A549 (cell line): ENCODE measurements at regions not wholly inside any gene's neighbourhood (a gene's known extent, or its start where the extent isn't known, plus 50 kb on each side); places are given as distances from the start of the nearest gene placed in this dataset.

ENCODE experiments used
- ATAC-seq, 2 experiments: fragments of 200-7000 bp in 1 of 2; fragments of >200 bp in 1 of 2; cut with Nextera tagmentation in 1 of 2; cut with Tn5 transposase in 1 of 2; 3 replicates each; pipeline versions ENCODE4 v1.8.0 to v1.9.1; 2018 to 2020; ENCODE audit warnings: mild to moderate bottlenecking in 1 of 2, moderate library complexity in 1 of 2
- CTCF ChIA-PET: fragments of 300-600 bp; sonication (Branson Sonifier 250); formaldehyde crosslinking; extraction: SDS; loops from one replicate; lab custom pipeline; 2021; ENCODE audit warnings: antibody characterized with exemption, inconsistent platforms; lab: Yijun Ruan, JAX
- POLR2A ChIA-PET: fragments of 350-600 bp; formaldehyde crosslinking; extraction: SDS; loops from one replicate; lab custom pipeline; 2021; ENCODE audit warnings: antibody characterized with exemption, inconsistent platforms; lab: Yijun Ruan, JAX
- DNase-seq, 2 experiments: peaks; one replicate each; pipeline versions ENCODE4 v3.0.0 to v3.0.0-alpha.2; 2011 to 2016; ENCODE audit warnings: low read depth in 1 of 2, low spot score in 1 of 2
- FAIRE-seq: peaks from 2 replicates; lab custom pipeline; 2011; peaks lifted over from hg19 to GRCh38; lab: Jason Lieb, UNC
- H3K27ac ChIP-seq, 2 experiments: fragments of >200 bp; sonication (Bioruptor Twin); formaldehyde crosslinking; 3 replicates each; pipeline ENCODE4 v1.5.1; 2016 to 2017
- H3K4me1 ChIP-seq: fragments of >200 bp; sonication (Bioruptor Twin); formaldehyde crosslinking; 3 replicates; pipeline ENCODE4 v1.6.1; 2016
- H3K4me2 ChIP-seq: fragments of >200 bp; sonication (Bioruptor Twin); formaldehyde crosslinking; 3 replicates; pipeline ENCODE4 v1.6.1; 2016
- H3K4me3 ChIP-seq: fragments of >200 bp; sonication (Bioruptor Twin); formaldehyde crosslinking; 3 replicates; pipeline ENCODE4 v1.5.1; 2016
- H3K9me3 ChIP-seq: fragments of >200 bp; sonication (Bioruptor Twin); formaldehyde crosslinking; 3 replicates; pipeline ENCODE4 v1.6.1; 2016
- BCL3 ChIP-seq: fragments of >200 bp; sonication (Bioruptor Twin); formaldehyde crosslinking; IDR thresholded peaks from 3 replicates; pipeline ENCODE4 v1.6.1; 2016
- CBX2 ChIP-seq: fragments of 200-600 bp; sonication (generic); IDR thresholded peaks from 2 replicates; pipeline ENCODE4 v1.6.1; 2016; ENCODE audit warnings: low read depth, mild to moderate bottlenecking, borderline replicate concordance
- CBX8 ChIP-seq: fragments of 200-600 bp; sonication (generic); IDR thresholded peaks from 2 replicates; pipeline ENCODE4 v1.6.1; 2016
- CEBPB ChIP-seq, 2 experiments: fragments of >200 bp in 1 of 2; sonication (Bioruptor Twin) in 1 of 2; formaldehyde crosslinking in 1 of 2; IDR thresholded peaks; 2 replicates each; pipeline ENCODE4 v1.6.1; 2012 to 2016
- CHD2 ChIP-seq: fragments of 150-350 bp; IDR thresholded peaks from 2 replicates; pipeline ENCODE4 v1.6.1; 2014; ENCODE audit warnings: low read length; ENCODE audit not compliant: partially characterized antibody
- CHD4 ChIP-seq: fragments of 200-600 bp; sonication (generic); IDR thresholded peaks from 2 replicates; pipeline ENCODE4 v1.6.1; 2016; ENCODE audit warnings: antibody characterized with exemption, mild to moderate bottlenecking, borderline replicate concordance
- EHF ChIP-seq: fragments of 250-450 bp; sonication (Bioruptor Pico); IDR thresholded peaks from 2 replicates; pipeline ENCODE4 v1.5.0; 2020; ENCODE audit warnings: mild to moderate bottlenecking
- EP300 ChIP-seq, 2 experiments: fragments of >200 bp; sonication (Bioruptor Twin); formaldehyde crosslinking; IDR thresholded peaks; 2 replicates in 1 of 2; 3 replicates in 1 of 2; pipeline ENCODE4 v1.6.1; 2016 to 2017
- FOSB ChIP-seq: fragments of 250-450 bp; sonication (Bioruptor Pico); IDR thresholded peaks from 2 replicates; pipeline ENCODE4 v1.5.0; 2020; ENCODE audit warnings: mild to moderate bottlenecking, moderate library complexity
- FOXS1 ChIP-seq: fragments of 250-450 bp; sonication (Bioruptor Pico); IDR thresholded peaks from 2 replicates; pipeline ENCODE4 v1.5.0; 2020; ENCODE audit warnings: mild to moderate bottlenecking, moderate library complexity
- GATA3 ChIP-seq: IDR thresholded peaks from 2 replicates; pipeline ENCODE4 v1.6.1; 2012; ENCODE audit warnings: borderline replicate concordance
- HDAC2 ChIP-seq: fragments of 200-600 bp; sonication (generic); IDR thresholded peaks from 2 replicates; pipeline ENCODE4 v1.6.1; 2016
- HES2 ChIP-seq: fragments of >200 bp; sonication (Bioruptor Twin); formaldehyde crosslinking; IDR thresholded peaks from 2 replicates; pipeline ENCODE4 v1.6.1; 2016
- HEYL ChIP-seq: fragments of 250-450 bp; sonication (Bioruptor Pico); IDR thresholded peaks from 2 replicates; pipeline ENCODE4 v1.8.0; 2021; ENCODE audit warnings: mild to moderate bottlenecking, moderate library complexity
- HOXA7 ChIP-seq: fragments of 250-450 bp; sonication (Bioruptor Pico); IDR thresholded peaks from 2 replicates; pipeline ENCODE4 v1.5.0; 2020; ENCODE audit warnings: mild to moderate bottlenecking, moderate library complexity
- HOXB13 ChIP-seq: fragments of 250-450 bp; sonication (Bioruptor Pico); IDR thresholded peaks from 2 replicates; pipeline ENCODE4 v1.5.0; 2020; ENCODE audit warnings: low read depth, mild to moderate bottlenecking, moderate library complexity
- HOXB5 ChIP-seq: fragments of 250-450 bp; sonication (Bioruptor Pico); IDR thresholded peaks from 2 replicates; pipeline ENCODE4 v1.5.0; 2020; ENCODE audit warnings: mild to moderate bottlenecking, moderate library complexity
- MAFK ChIP-seq: fragments of 450-650 bp; IDR thresholded peaks from 2 replicates; pipeline ENCODE4 v1.6.1; 2014; ENCODE audit not compliant: partially characterized antibody
- MAZ ChIP-seq: fragments of 150-350 bp; IDR thresholded peaks from 2 replicates; pipeline ENCODE4 v1.6.1; 2014; ENCODE audit warnings: antibody characterized with exemption, low read depth, low read length, borderline replicate concordance
- NR3C1 ChIP-seq: fragments of >200 bp; sonication (Bioruptor Twin); formaldehyde crosslinking; IDR thresholded peaks from 3 replicates; pipeline ENCODE4 v1.6.1; 2017
- POLR2A ChIP-seq: IDR thresholded peaks from 2 replicates; pipeline ENCODE4 v1.6.1; 2012; ENCODE audit warnings: mild to moderate bottlenecking, low read length
- POLR2AphosphoS2 ChIP-seq: conservative IDR thresholded peaks from 2 replicates; pipeline ENCODE4 v1.6.1; 2012; ENCODE audit warnings: low read length, improper control_type of control experiment, inconsistent platforms
- RARB ChIP-seq: fragments of 250-450 bp; sonication (Bioruptor Pico); IDR thresholded peaks from 2 replicates; pipeline ENCODE4 v1.8.0; 2021; ENCODE audit warnings: mild to moderate bottlenecking, moderate library complexity
- REST ChIP-seq: fragments of 200-600 bp; sonication (generic); IDR thresholded peaks from 2 replicates; pipeline ENCODE4 v1.6.1; 2016; ENCODE audit warnings: antibody characterized with exemption, mild to moderate bottlenecking, moderate library complexity
- RFX5 ChIP-seq: fragments of 450-650 bp; IDR thresholded peaks from 2 replicates; pipeline ENCODE4 v1.7.1; 2014; ENCODE audit warnings: antibody characterized with exemption, mild to moderate bottlenecking, moderate library complexity
- SMC3 ChIP-seq: fragments of >200 bp; sonication (Bioruptor Twin); formaldehyde crosslinking; IDR thresholded peaks from 3 replicates; pipeline ENCODE4 v1.6.1; 2018; ENCODE audit warnings: inconsistent platforms
- SREBF2 ChIP-seq: fragments of 450-650 bp; IDR thresholded peaks from 2 replicates; pipeline ENCODE4 v1.6.1; 2014; ENCODE audit warnings: mild to moderate bottlenecking, moderate library complexity
- USF2 ChIP-seq: fragments of 450-650 bp; IDR thresholded peaks from 2 replicates; pipeline ENCODE4 v1.6.1; 2014; ENCODE audit warnings: antibody characterized with exemption
- ZC3H11A ChIP-seq: fragments of 450-650 bp; IDR thresholded peaks from 2 replicates; pipeline ENCODE4 v1.6.1; 2014; ENCODE audit warnings: antibody characterized with exemption, mild to moderate bottlenecking
- ZFP36 ChIP-seq: fragments of 450-650 bp; IDR thresholded peaks from 2 replicates; pipeline ENCODE4 v1.6.1; 2014; ENCODE audit warnings: borderline replicate concordance; ENCODE audit not compliant: partially characterized antibody
- ZSCAN20 ChIP-seq: fragments of 250-450 bp; sonication (Bioruptor Pico); IDR thresholded peaks from 2 replicates; pipeline ENCODE4 v1.8.0; 2022; ENCODE audit warnings: mild to moderate bottlenecking, moderate library complexity
- WGBS: methylation state at CpG from one replicate; pipeline ENCODE4 v1.1.6; 2017; ENCODE audit errors: missing lambda C conversion rate; 5-methylcytosine and 5-hydroxymethylcytosine counted together
- TF ChIP-seq, protein P1 (sequence below): IDR thresholded peaks from 2 replicates; pipeline ENCODE4 v1.6.1; 2012

- Histone ChIP-seq H3K4me3 (no peak overlapping the region), H3K27ac (no peak overlapping the region), H3K4me1 (no peaks in the 10 kb centered on the region), H3K9me3 (no peaks in the 10 kb centered on the region), H3K4me2 (no peak overlapping the region)
- no peak for FAIRE-seq
- ChIA-PET CTCF (no interaction called here), POLR2A (no interaction called here)
- no peak for TF ChIP-seq GATA3
- TF ChIP-seq HOXB13 (CRISPR knock-in tag): no peak
- no peak for TF ChIP-seq USF2
- no peak for TF ChIP-seq RFX5
- TF ChIP-seq NR3C1: no peak
- TF ChIP-seq HOXB5 (CRISPR knock-in tag): no peak
- no peak for TF ChIP-seq POLR2AphosphoS2
- TF ChIP-seq ZSCAN20 (CRISPR knock-in tag): no peak
- TF ChIP-seq SMC3: no peak
- TF ChIP-seq MAFK: no peak
- no peak for TF ChIP-seq REST
- TF ChIP-seq CBX2: no peak
- TF ChIP-seq EHF (CRISPR knock-in tag): no peak
- TF ChIP-seq BCL3: no peak
- TF ChIP-seq HOXA7 (CRISPR knock-in tag): no peak
- no peak for DNase-seq
- ATAC-seq: no peak
- WGBS: 86% methylated on average over 1 of the region's 1 CpG
Observed at GRCh38 chr6:139663996-139664395, 289.5 kb upstream of the CITED2 start.

DNA sequence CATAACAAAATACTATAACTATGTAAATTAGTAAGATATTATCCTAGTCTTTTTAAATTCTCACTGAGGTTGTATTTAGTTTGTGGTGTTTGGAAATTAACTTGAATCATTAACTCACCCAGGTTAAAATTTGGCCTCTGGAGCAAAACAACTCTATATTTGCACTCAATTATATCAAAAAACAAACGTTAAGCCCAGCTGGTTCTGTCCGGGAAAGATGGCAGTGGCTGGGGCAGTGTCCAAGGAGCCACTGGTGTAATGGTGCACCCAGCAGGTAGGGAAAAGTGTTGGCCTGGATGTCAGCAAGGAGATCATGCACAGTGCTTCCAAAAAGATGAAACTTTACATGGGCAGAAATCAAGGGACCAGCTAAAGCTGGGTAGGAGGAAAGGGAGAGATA, 285.3 kb upstream of the CITED2 start:
- H3K27ac ChIP-seq: no peak overlapping the region
- CTCF ChIA-PET: no interaction called here
- peaks cover 15% of the 10 kb centered on the region; the same call in 2 of the 3 replicates for H3K4me1 ChIP-seq
- H3K4me3 ChIP-seq: no peak overlapping the region
- no peak for DNase-seq
- no peak for ATAC-seq
- POLR2A ChIA-PET: no interaction called here
- TF ChIP-seq ZC3H11A (no peak), POLR2A (no peak), RARB (CRISPR knock-in tag) (no peak), FOXS1 (CRISPR knock-in tag) (no peak), CEBPB (IDR thresholded peaks at IDR 0.05) (no peak), HEYL (no peak)
- TF ChIP-seq, protein P1, sequence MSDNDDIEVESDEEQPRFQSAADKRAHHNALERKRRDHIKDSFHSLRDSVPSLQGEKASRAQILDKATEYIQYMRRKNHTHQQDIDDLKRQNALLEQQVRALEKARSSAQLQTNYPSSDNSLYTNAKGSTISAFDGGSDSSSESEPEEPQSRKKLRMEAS: no peak
- no peak for FAIRE-seq
- no peak overlapping the region for H3K4me2 ChIP-seq
- H3K9me3 ChIP-seq: no peaks in the 10 kb centered on the region
- WGBS: 28% methylated on average over 2 of the region's 2 CpGs

- ATAC-seq (no peak), FAIRE-seq (no peak), DNase-seq (no peak)
- H3K27ac ChIP-seq: no peak overlapping the region
- no peak for TF ChIP-seq RARB (CRISPR knock-in tag)
- no peak for TF ChIP-seq FOSB (CRISPR knock-in tag)
- TF ChIP-seq HOXB13 (CRISPR knock-in tag): no peak
- TF ChIP-seq HEYL: no peak
- no peak for TF ChIP-seq MAZ
- TF ChIP-seq HOXB5 (CRISPR knock-in tag): no peak
- no peak for TF ChIP-seq CBX2
- no peak for TF ChIP-seq SREBF2
- TF ChIP-seq CBX8: no peak
- TF ChIP-seq EP300 (IDR thresholded peaks at IDR 0.05): no peak
- no peak for TF ChIP-seq CHD2
- TF ChIP-seq HES2: no peak
- TF ChIP-seq HDAC2: no peak
- no peak for TF ChIP-seq ZFP36
- no peak for TF ChIP-seq USF2
- no peak for TF ChIP-seq POLR2AphosphoS2
- no peak for TF ChIP-seq CHD4
- no peak for TF ChIP-seq FOXS1 (CRISPR knock-in tag)
- H3K4me1 ChIP-seq: peaks cover 15% of the 10 kb centered on the region; the same call in 2 of the 3 replicates
- H3K9me3 ChIP-seq: no peaks in the 10 kb centered on the region
- CTCF ChIA-PET: no interaction called here
- H3K4me2 ChIP-seq: no peak overlapping the region
- WGBS: 65% methylated on average over 3 of the region's 3 CpGs
- H3K4me3 ChIP-seq: no peak overlapping the region
- POLR2A ChIA-PET: no interaction called here
Observed at GRCh38 chr6:139659196-139659595, 284.7 kb upstream of the CITED2 start.
